ENCODE measurements at regions not wholly inside any gene's neighbourhood (a gene's known extent, or its start where the extent isn't known, plus 50 kb on each side); places are given as distances from the start of the nearest gene placed in this dataset.

DNA sequence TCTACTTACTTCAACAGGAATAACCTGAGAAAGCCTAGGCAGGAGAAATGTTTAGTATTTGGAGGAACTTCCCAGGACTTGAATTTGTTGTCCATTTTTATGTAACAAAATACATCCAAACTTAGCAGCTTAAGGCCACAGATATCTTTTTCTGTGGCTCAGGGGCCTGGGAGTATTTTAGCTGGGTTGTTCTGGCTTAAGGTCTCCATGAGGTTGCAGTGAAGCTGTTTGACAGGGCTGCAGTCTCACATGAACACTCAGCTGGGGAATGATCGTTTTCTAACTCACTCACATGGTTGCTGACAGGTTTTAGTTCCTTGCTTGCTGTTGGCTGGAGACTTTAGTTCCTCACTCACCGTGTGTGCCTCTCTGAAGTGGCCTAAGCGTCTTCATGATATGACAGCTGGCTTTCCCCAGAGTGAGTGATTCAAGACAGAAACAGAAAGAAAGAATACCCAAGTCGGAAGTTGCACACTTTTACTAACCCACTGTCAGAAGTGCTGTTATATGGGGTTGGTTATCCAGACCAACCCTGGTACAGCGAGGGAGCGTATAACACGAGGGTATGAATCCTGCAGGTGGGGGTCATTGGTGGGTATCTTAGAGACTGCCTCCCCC, 229.7 kb upstream of the TBL1XR1 start:
- in situ Hi-C loops (cut with HindIII; ENCODE audit: low sequenced_read_pairs): no loop called here

- in situ Hi-C loops (cut with HindIII; ENCODE audit: low sequenced_read_pairs): no loop called here
Measured at GRCh38 chr3:177427540-177427939, 230.3 kb upstream of the TBL1XR1 start.

DNA sequence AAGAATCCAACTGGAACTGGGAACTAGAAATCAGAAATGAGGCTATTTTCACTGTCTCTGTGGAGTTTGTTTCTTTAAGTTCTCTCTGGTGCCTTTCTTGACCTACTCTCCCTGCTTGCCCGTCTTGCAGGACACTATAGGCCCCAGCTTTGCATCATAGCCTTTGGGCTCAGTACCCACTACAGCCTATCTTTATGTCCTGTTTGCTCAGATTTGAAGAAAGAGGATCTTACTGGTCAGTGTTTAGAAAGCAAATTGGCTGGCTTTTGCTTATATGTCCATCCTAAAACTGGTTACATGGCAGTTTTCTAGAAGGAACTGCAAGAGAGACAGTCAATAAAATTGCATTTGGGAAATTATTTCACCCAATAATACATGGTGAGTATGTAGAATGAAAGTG, 231.8 kb upstream of the TBL1XR1 start:
- in situ Hi-C loops (cut with HindIII; ENCODE audit: low sequenced_read_pairs): no loop called here

- in situ Hi-C loops (cut with HindIII; ENCODE audit: low sequenced_read_pairs): no loop called here
Measured at GRCh38 chr3:177429771-177430170, 232.5 kb upstream of the TBL1XR1 start.

DNA sequence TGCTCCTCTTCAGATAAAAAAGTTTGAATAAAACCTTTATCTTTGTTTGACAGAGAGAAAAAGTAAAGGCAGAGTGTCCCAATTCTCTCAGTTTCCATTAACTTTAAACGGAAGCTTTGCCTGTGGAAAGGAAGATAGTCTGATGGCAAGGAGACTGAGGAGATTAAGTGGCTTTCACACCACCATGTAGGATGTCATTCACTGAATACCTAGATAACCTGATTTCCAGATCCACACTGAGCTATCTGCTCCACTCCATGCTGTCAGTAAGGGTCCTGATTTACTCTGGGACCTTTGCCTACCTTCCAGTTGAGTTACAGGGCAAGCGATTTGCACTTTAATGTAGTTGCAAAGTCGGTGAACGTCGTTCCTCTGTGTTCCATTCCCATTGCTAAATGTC, 233.4 kb upstream of the TBL1XR1 start:
- in situ Hi-C loops (cut with HindIII; ENCODE audit: low sequenced_read_pairs): no loop called here

GRCh38 chr3:177431525-177432176, 234.4 kb upstream of the TBL1XR1 start:
- in situ Hi-C loops (cut with HindIII; ENCODE audit: low sequenced_read_pairs): no loop called here

- in situ Hi-C loops (cut with HindIII; ENCODE audit: low sequenced_read_pairs): no loop called here
Measured at GRCh38 chr3:177435301-177435700, 238.0 kb upstream of the TBL1XR1 start.

- in situ Hi-C loops (cut with HindIII; ENCODE audit: low sequenced_read_pairs): no loop called here
Measured at GRCh38 chr3:177437513-177438337, 240.4 kb upstream of the TBL1XR1 start.

GRCh38 chr3:177438596-177439220, 241.4 kb upstream of the TBL1XR1 start:
- in situ Hi-C loops (cut with HindIII; ENCODE audit: low sequenced_read_pairs): no loop called here

DNA sequence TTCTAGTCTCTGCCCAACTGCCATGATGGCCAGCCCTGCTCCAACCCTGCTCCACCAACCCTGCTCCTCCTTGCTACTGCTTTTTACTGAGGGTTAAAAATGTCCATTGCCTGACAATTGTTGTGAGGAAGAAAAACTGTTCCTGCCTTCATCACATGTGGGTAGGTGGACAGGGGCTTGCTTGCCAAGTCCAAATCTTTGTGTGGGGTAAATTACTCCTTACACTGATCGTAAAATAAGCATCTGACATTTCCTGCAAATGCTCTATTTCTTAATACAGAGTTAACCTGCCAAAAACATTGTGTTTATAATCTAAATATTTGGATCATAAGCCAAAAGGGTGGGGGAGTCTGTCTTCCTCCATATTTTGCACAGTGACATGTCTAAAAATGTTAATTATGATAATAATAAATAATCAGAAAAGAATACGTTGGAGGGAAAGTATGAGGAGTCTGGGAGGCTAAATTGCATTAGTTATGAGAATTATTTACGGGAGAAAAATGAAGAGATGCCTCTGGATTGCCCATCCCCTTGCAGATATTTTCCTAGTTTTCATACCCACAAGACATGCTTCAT, 242.5 kb upstream of the TBL1XR1 start:
- in situ Hi-C loops (cut with HindIII; ENCODE audit: low sequenced_read_pairs): no loop called here

DNA sequence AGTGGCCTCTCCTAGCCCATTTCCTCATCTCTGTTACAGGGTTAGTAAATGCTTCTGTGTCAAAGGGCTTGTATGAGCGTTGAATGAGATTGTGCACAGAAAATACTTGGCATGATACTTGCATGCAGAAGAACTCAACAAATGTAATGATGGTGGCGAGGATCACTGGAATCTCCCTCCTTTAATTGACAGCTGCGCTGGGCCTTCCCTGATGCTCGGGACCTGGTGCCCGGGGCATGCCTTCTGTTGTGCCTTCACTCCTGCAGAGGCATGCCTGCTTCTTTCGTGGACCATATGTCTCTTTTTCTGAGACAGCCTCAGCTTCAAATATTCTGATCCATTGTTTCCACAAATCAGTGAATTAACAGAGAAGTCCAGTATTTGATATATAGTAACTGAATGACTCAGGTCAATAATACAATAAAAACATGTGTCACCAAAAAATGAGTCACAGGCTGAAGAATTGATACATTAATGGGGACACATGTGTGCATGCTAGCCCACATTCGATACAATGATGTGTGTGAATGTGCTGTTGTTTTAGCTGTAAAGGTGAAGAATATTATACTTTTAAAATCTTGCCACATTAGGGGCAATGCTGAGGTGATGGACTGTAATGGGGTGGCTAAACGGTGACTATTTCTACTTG, 243.3 kb upstream of the TBL1XR1 start:
- in situ Hi-C loops (cut with HindIII; ENCODE audit: low sequenced_read_pairs): no loop called here

DNA sequence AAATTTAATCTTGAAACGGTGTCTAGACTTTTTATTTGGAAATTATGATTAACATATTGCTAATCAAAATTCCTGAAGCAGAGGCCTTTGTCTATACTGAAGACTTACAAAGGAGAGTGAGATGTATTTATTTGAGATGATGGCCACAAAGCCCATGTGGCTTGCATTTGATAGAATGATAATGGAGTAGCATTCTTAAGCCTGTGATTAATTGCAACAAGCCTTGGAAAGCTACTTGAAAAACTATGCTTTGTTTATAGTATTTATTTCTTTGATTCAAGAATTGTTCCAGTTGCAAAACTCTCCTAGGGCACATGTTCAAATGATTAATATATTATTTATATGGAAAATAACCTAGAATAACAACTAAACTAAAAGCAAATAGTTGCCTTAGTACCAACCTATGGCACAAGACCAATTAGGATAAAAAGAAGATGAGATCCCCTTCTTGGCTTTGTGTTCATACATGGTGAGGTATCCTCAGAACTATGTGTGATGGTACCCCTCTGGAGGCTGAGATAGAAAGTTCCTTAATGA, 244.1 kb upstream of the TBL1XR1 start:
- in situ Hi-C loops (cut with HindIII; ENCODE audit: low sequenced_read_pairs): no loop called here

- in situ Hi-C loops (cut with HindIII; ENCODE audit: low sequenced_read_pairs): no loop called here
Measured at GRCh38 chr3:177441813-177442646, 244.7 kb upstream of the TBL1XR1 start.

DNA sequence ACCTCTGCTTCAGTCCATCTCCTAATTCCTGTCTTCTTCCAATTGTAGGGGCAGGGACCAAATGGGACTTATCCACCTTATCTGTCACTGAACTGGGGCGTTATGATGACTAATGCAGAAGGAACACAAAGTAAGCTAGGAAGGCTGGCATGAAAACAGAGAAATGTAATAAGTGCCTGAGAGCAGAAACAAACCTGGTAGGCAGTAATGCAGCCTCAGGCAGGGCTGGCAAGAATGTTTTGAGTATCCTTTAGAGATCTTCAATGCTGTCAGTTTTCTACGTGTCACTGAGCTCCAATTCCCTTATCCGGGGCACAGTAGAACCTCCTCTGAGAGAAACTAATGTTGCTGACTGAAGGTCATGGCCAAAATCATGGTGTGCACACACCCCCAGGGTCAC, 246.2 kb upstream of the TBL1XR1 start:
- in situ Hi-C loops (cut with HindIII; ENCODE audit: low sequenced_read_pairs): no loop called here

DNA sequence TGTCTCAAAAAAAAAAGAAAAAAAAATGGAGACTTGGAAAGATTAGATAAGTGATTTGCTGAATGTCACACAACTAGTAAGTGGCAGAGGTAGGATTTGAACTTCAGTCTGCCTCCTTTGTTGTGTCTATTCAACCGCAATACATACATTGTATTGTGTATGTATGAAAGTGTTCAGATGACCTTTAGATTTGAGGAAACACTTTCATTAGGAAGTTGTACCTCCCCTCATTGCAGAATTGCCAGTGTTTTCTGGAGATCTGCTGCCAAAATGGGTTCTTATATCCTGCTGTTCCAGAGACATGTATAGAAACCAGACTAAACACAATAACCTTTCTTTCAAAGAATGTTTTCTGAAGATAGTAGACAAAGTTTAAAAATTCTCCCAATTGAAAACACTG, 247.4 kb upstream of the TBL1XR1 start:
- in situ Hi-C loops (cut with HindIII; ENCODE audit: low sequenced_read_pairs): no loop called here

- in situ Hi-C loops (cut with HindIII; ENCODE audit: low sequenced_read_pairs): no loop called here
Measured at GRCh38 chr3:177445549-177445948, 248.3 kb upstream of the TBL1XR1 start.

- in situ Hi-C loops (cut with HindIII; ENCODE audit: low sequenced_read_pairs): no loop called here
Measured at GRCh38 chr3:177446165-177446601, 248.9 kb upstream of the TBL1XR1 start.

GRCh38 chr3:177447938-177448337, 250.7 kb upstream of the TBL1XR1 start:
- in situ Hi-C loops (cut with HindIII; ENCODE audit: low sequenced_read_pairs): no loop called here

DNA sequence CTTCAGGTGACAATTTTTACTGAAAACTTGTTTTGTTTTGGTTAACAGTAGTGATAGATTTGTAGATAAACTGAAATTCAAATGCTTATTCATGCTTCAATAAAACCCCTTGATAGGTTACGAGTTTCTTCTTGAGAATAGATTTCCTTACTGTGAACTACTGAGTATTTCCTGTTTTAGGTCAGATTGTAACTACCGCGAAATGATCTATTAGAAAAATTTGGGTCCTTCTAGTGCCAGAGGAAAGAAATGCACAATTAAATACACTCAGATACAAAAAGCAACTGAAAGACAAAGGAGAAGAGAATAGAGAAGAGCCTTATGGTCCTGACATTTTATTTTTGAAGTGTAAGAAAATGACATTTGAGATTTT, 251.7 kb upstream of the TBL1XR1 start:
- in situ Hi-C loops (cut with HindIII; ENCODE audit: low sequenced_read_pairs): no loop called here

Measured in DLD1 (cell line).